ENCODE measurements at regions not wholly inside any gene's neighbourhood (a gene's known extent, or its start where the extent isn't known, plus 50 kb on each side); places are given as distances from the start of the nearest gene placed in this dataset.

GRCh38 chr2:221074238-221074637 lies 497.9 kb downstream of the EPHA4 start:
- Mint-ChIP-seq H3K27me3 (ENCODE audit: low read depth) (no peaks in the 10 kb centered on the region), H3K4me1 (ENCODE audit: low read depth) (no peaks in the 10 kb centered on the region)

DNA sequence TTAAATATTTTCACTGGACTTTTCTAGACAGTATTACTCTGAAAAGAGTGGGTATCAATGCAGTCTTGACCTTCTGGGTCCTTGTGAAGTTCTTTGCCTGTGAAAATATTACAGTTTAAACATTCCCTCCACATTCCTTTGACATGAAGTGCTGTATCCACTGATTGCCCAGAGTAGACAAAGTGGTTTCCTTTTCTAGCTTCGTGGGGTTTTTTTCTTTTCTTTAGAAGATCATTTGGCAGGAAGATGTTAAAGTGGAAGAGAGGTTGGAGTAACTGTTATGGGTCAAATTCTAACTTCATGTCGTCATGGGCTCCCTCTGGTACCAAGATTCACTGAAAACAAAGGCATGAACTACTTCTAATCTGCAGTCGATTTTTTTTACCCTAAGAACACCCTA lies 496.9 kb downstream of the EPHA4 start:
- H3K27me3 Mint-ChIP-seq (ENCODE audit: low read depth): no peaks in the 10 kb centered on the region
- H3K4me3 Mint-ChIP-seq: no peak overlapping the region
- DNase-seq (ENCODE audit: low spot score): no peak
- H3K9me3 Mint-ChIP-seq: no peaks in the 10 kb centered on the region
- no peaks in the 10 kb centered on the region for H3K4me1 Mint-ChIP-seq (ENCODE audit: low read depth)
- no peaks in the 10 kb centered on the region for H3K36me3 Mint-ChIP-seq (ENCODE audit: low read depth)
- H3K27ac Mint-ChIP-seq: no peak overlapping the region

More at GRCh38 chr2:221074238-221074637, 497.9 kb downstream of the EPHA4 start:
- Mint-ChIP-seq H3K9me3 (no peaks in the 10 kb centered on the region), H3K36me3 (ENCODE audit: low read depth) (no peaks in the 10 kb centered on the region), H3K27ac (no peak overlapping the region), H3K4me3 (no peak overlapping the region)
- DNase-seq (ENCODE audit: low spot score): no peak

- no peak for DNase-seq (ENCODE audit: low spot score)
- H3K9me3 Mint-ChIP-seq: no peaks in the 10 kb centered on the region
- H3K4me1 Mint-ChIP-seq (ENCODE audit: low read depth): no peaks in the 10 kb centered on the region
- no peaks in the 10 kb centered on the region for H3K36me3 Mint-ChIP-seq (ENCODE audit: low read depth)
- H3K27me3 Mint-ChIP-seq (ENCODE audit: low read depth): no peaks in the 10 kb centered on the region
- no peak overlapping the region for H3K4me3 Mint-ChIP-seq
- no peak overlapping the region for H3K27ac Mint-ChIP-seq
Observed at GRCh38 chr2:221077251-221077650, 494.9 kb downstream of the EPHA4 start.

GRCh38 chr2:221077799-221078198 lies 494.3 kb downstream of the EPHA4 start:
- Mint-ChIP-seq H3K27me3 (ENCODE audit: low read depth) (no peaks in the 10 kb centered on the region), H3K4me3 (no peak overlapping the region), H3K36me3 (ENCODE audit: low read depth) (no peaks in the 10 kb centered on the region), H3K4me1 (ENCODE audit: low read depth) (no peaks in the 10 kb centered on the region), H3K9me3 (no peaks in the 10 kb centered on the region), H3K27ac (no peak overlapping the region)
- no peak for DNase-seq (ENCODE audit: low spot score)

- no peak for DNase-seq (ENCODE audit: low spot score)
- no peak overlapping the region for H3K27ac Mint-ChIP-seq
- no peaks in the 10 kb centered on the region for H3K9me3 Mint-ChIP-seq
- no peaks in the 10 kb centered on the region for H3K4me1 Mint-ChIP-seq (ENCODE audit: low read depth)
- H3K27me3 Mint-ChIP-seq (ENCODE audit: low read depth): no peaks in the 10 kb centered on the region
- no peaks in the 10 kb centered on the region for H3K36me3 Mint-ChIP-seq (ENCODE audit: low read depth)
- H3K4me3 Mint-ChIP-seq: no peak overlapping the region
Observed at GRCh38 chr2:221085341-221085900, 486.7 kb downstream of the EPHA4 start.

- Mint-ChIP-seq H3K9me3 (no peaks in the 10 kb centered on the region), H3K27me3 (ENCODE audit: low read depth) (no peaks in the 10 kb centered on the region), H3K36me3 (ENCODE audit: low read depth) (no peaks in the 10 kb centered on the region), H3K4me3 (no peak overlapping the region), H3K4me1 (ENCODE audit: low read depth) (no peaks in the 10 kb centered on the region), H3K27ac (no peak overlapping the region)
- no peak for DNase-seq (ENCODE audit: low spot score)
Observed at GRCh38 chr2:221085936-221086335, 486.2 kb downstream of the EPHA4 start.

DNA sequence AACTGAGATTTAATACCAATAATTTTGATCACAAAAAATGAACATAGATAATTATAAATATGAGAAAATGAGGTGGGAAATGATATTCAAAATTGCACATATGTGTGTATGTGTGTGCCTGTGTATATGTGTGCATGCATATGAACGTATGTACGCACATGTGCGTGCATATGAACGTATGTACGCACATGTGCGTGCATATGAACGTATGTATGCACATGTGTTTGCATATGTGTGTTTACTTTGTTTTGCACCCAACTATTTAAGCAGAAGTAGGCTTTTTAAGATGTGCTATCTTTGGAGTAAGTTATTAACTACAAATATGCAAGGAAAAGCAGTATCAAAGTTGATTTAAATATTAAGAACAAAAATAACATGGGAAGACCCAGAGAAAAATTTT lies 484.3 kb downstream of the EPHA4 start:
- no peaks in the 10 kb centered on the region for H3K4me1 Mint-ChIP-seq (ENCODE audit: low read depth)
- H3K27me3 Mint-ChIP-seq (ENCODE audit: low read depth): no peaks in the 10 kb centered on the region
- no peak for DNase-seq (ENCODE audit: low spot score)
- no peaks in the 10 kb centered on the region for H3K9me3 Mint-ChIP-seq
- no peaks in the 10 kb centered on the region for H3K36me3 Mint-ChIP-seq (ENCODE audit: low read depth)
- no peak overlapping the region for H3K27ac Mint-ChIP-seq
- H3K4me3 Mint-ChIP-seq: no peak overlapping the region

GRCh38 chr2:221088506-221088905 lies 483.6 kb downstream of the EPHA4 start:
- no peak overlapping the region for H3K4me3 Mint-ChIP-seq
- no peak overlapping the region for H3K27ac Mint-ChIP-seq
- no peaks in the 10 kb centered on the region for H3K27me3 Mint-ChIP-seq (ENCODE audit: low read depth)
- H3K9me3 Mint-ChIP-seq: no peaks in the 10 kb centered on the region
- no peaks in the 10 kb centered on the region for H3K4me1 Mint-ChIP-seq (ENCODE audit: low read depth)
- no peaks in the 10 kb centered on the region for H3K36me3 Mint-ChIP-seq (ENCODE audit: low read depth)
- no peak for DNase-seq (ENCODE audit: low spot score)

GRCh38 chr2:221095356-221095755 lies 476.7 kb downstream of the EPHA4 start:
- Mint-ChIP-seq H3K27me3 (ENCODE audit: low read depth) (no peaks in the 10 kb centered on the region), H3K4me3 (no peak overlapping the region), H3K4me1 (ENCODE audit: low read depth) (no peaks in the 10 kb centered on the region), H3K27ac (no peak overlapping the region), H3K9me3 (no peaks in the 10 kb centered on the region), H3K36me3 (ENCODE audit: low read depth) (no peaks in the 10 kb centered on the region)
- DNase-seq (ENCODE audit: low spot score): no peak

- H3K9me3 Mint-ChIP-seq: no peaks in the 10 kb centered on the region
- no peaks in the 10 kb centered on the region for H3K36me3 Mint-ChIP-seq (ENCODE audit: low read depth)
- no peak overlapping the region for H3K27ac Mint-ChIP-seq
- no peaks in the 10 kb centered on the region for H3K27me3 Mint-ChIP-seq (ENCODE audit: low read depth)
- DNase-seq (ENCODE audit: low spot score): no peak
- no peaks in the 10 kb centered on the region for H3K4me1 Mint-ChIP-seq (ENCODE audit: low read depth)
- H3K4me3 Mint-ChIP-seq: no peak overlapping the region
Observed at GRCh38 chr2:221096706-221097567, 475.2 kb downstream of the EPHA4 start.

GRCh38 chr2:221097568-221097915 lies 474.6 kb downstream of the EPHA4 start:
- H3K27me3 Mint-ChIP-seq (ENCODE audit: low read depth): no peaks in the 10 kb centered on the region
- H3K4me1 Mint-ChIP-seq (ENCODE audit: low read depth): no peaks in the 10 kb centered on the region
- no peak overlapping the region for H3K4me3 Mint-ChIP-seq
- H3K9me3 Mint-ChIP-seq: no peaks in the 10 kb centered on the region
- DNase-seq (ENCODE audit: low spot score): no peak
- no peak overlapping the region for H3K27ac Mint-ChIP-seq
- no peaks in the 10 kb centered on the region for H3K36me3 Mint-ChIP-seq (ENCODE audit: low read depth)

DNA sequence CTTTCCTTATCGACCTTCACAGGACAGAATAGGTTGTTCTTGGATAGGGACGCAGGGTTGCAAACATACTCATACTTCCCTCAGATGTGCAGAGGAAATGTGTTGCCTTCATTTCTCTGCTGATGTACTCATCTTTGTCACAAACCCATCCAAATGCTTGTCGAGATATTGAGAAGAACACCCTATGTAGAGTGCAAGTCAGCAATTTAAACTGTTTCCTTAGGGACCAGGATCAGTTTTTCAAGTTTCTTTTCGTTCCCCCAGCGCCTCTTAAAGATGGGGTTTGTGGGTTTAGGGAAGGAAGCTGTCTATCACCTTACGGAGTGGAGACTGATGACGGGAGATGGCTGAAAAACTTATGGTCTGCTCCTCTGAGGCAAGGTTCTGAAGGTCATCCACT lies 474.2 kb downstream of the EPHA4 start:
- no peak for DNase-seq (ENCODE audit: low spot score)
- Mint-ChIP-seq H3K4me3 (no peak overlapping the region), H3K27me3 (ENCODE audit: low read depth) (no peaks in the 10 kb centered on the region), H3K9me3 (no peaks in the 10 kb centered on the region), H3K27ac (no peak overlapping the region), H3K4me1 (ENCODE audit: low read depth) (peaks cover 2% of the 10 kb centered on the region), H3K36me3 (ENCODE audit: low read depth) (no peaks in the 10 kb centered on the region)

DNA sequence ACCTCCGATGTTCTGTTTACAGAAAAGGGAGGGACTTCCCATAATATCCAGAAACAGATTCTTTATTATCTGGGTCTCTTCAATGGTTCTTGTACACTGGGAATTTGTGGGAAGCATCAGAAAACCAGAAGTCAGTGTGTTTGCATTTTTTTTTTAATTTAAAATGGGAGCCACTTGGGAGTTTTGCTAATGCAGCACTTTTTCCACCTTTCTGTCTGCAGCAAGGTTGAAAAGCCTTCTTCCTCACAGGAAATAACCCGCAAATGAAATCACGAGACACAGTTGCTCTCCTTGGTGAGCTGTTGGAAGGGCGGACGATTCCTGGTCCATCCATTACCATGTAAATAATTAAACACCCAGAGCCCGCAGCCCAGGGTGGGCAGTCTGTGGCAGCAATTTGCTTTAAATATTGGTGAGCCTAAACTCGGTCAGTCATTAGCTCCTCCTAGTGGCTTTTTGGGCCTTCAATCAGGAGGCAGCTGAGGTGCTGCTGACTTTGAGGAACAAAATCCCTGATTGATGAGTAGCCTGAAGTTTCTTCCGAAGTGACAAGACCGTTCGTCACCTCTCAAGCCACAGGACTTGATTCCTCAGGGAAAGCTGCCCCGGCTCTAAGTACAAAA lies 471.5 kb downstream of the EPHA4 start:
- Mint-ChIP-seq H3K27me3 (ENCODE audit: low read depth) (no peaks in the 10 kb centered on the region), H3K27ac (no peak overlapping the region), H3K4me3 (no peak overlapping the region), H3K4me1 (ENCODE audit: low read depth) (peaks cover 7% of the 10 kb centered on the region), H3K36me3 (ENCODE audit: low read depth) (no peaks in the 10 kb centered on the region), H3K9me3 (no peaks in the 10 kb centered on the region)
- no peak for DNase-seq (ENCODE audit: low spot score)

GRCh38 chr2:221102896-221103688 lies 469.0 kb downstream of the EPHA4 start:
- H3K27ac Mint-ChIP-seq: no peak overlapping the region
- DNase-seq (ENCODE audit: low spot score): no peak

More at GRCh38 chr2:221102896-221103688, 469.0 kb downstream of the EPHA4 start:
- no peaks in the 10 kb centered on the region for H3K27me3 Mint-ChIP-seq (ENCODE audit: low read depth)
- no peak overlapping the region for H3K4me3 Mint-ChIP-seq
- no peaks in the 10 kb centered on the region for H3K9me3 Mint-ChIP-seq
- peaks cover 7% of the 10 kb centered on the region for H3K4me1 Mint-ChIP-seq (ENCODE audit: low read depth)
- H3K36me3 Mint-ChIP-seq (ENCODE audit: low read depth): no peaks in the 10 kb centered on the region

Data from T-helper 2 cell treated with Interferon-gamma antibody and Interleukin-4, amounts not matched to agents 5 μg/mL and 100 μg/mL, for 36 hours (primary cell).